ENCODE measurements at regions not wholly inside any gene's neighbourhood (a gene's known extent, or its start where the extent isn't known, plus 50 kb on each side); places are given as distances from the start of the nearest gene placed in this dataset.

- no peak for DNase-seq
Measured at GRCh38 chr2:58667137-58667774, 426.1 kb upstream of the FANCL start.

GRCh38 chr2:58666323-58666970, 425.3 kb upstream of the FANCL start:
- DNase-seq, result no peak

GRCh38 chr2:58665154-58665553, 424.0 kb upstream of the FANCL start:
- DNase-seq, result no peak

GRCh38 chr2:58664523-58665151, 423.5 kb upstream of the FANCL start:
- no peak for DNase-seq

GRCh38 chr2:58660046-58660445, 418.9 kb upstream of the FANCL start:
- no peak for DNase-seq

- DNase-seq, result no peak
Measured at GRCh38 chr2:58655152-58655551, 414.0 kb upstream of the FANCL start.

GRCh38 chr2:58651930-58652329, 410.8 kb upstream of the FANCL start:
- DNase-seq, result no peak

- DNase-seq, result no peak
Measured at GRCh38 chr2:58650781-58651180, 409.7 kb upstream of the FANCL start.

- no peak for DNase-seq
Measured at GRCh38 chr2:58649756-58650155, 408.6 kb upstream of the FANCL start.

- no peak for DNase-seq
Measured at GRCh38 chr2:58645017-58645416, 403.9 kb upstream of the FANCL start.

GRCh38 chr2:58644451-58644850, 403.3 kb upstream of the FANCL start:
- no peak for DNase-seq

GRCh38 chr2:58641001-58641400, 399.9 kb upstream of the FANCL start:
- no peak for DNase-seq

- DNase-seq, result no peak
Measured at GRCh38 chr2:58640042-58640441, 398.9 kb upstream of the FANCL start.

- no peak for DNase-seq
Measured at GRCh38 chr2:58638256-58638805, 397.2 kb upstream of the FANCL start.

GRCh38 chr2:58636872-58637271, 395.7 kb upstream of the FANCL start:
- DNase-seq, result no peak

GRCh38 chr2:58635801-58636375, 394.8 kb upstream of the FANCL start:
- no peak for DNase-seq

GRCh38 chr2:58634653-58635370, 393.7 kb upstream of the FANCL start:
- DNase-seq, result no peak

GRCh38 chr2:58633613-58634365, 392.7 kb upstream of the FANCL start:
- no peak for DNase-seq

GRCh38 chr2:58631986-58632385, 390.9 kb upstream of the FANCL start:
- no peak for DNase-seq

GRCh38 chr2:58629545-58630119, 388.5 kb upstream of the FANCL start:
- no peak for DNase-seq

GRCh38 chr2:58620896-58621295, 379.8 kb upstream of the FANCL start:
- DNase-seq, result no peak

GRCh38 chr2:58620093-58620492, 379.0 kb upstream of the FANCL start:
- no peak for DNase-seq
